AG09309 (cell line): ENCODE measurements at regions not wholly inside any gene's neighbourhood (a gene's known extent, or its start where the extent isn't known, plus 50 kb on each side); places are given as distances from the start of the nearest gene placed in this dataset.

ENCODE experiments used
- DNase-seq: peaks from one replicate; pipeline ENCODE4 v3.0.0-alpha.2; 2010; ENCODE audit warnings: low read depth
- H3K4me3 ChIP-seq: 2 replicates; pipeline ENCODE4 v1.5.1; 2011; ENCODE audit warnings: mild to moderate bottlenecking, low read depth, low read length, moderate library complexity; ENCODE audit not compliant: control insufficient read depth
- CTCF ChIP-seq: IDR thresholded peaks from 2 replicates; pipeline ENCODE4 v1.5.1; 2011; ENCODE audit warnings: mild to moderate bottlenecking, low read depth, low read length, inconsistent platforms; ENCODE audit not compliant: insufficient read depth, control insufficient read depth; ENCODE audit errors: missing control alignments

DNA sequence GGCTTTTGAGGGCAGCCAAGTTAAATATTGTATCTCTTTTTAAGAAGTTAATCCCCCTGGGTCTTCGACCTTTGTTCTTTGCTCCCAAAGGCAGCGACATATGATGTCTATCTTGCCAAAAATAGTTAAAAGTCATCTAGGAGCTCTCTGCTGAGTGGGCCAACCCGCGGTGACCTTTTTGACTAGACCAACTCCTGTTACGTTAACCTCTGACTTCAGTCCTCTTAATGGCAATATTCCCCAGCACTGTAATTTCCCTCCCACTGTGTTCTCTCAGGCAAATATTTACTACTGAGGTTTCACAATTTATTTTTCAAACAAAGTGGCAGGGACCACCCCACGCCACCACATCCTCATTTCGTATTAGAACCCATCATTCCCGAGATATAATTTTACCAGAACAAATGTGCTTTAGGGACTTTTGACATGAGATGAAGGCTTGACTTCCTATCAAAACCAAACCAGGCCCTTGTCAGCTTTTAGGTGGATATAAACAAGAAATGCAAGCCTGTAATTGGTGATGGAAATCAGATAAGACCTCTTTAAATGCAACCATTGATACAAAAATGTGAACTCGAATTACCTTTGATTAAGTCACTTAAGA, 764.7 kb downstream of the SATB2 start:
- H3K4me3 ChIP-seq = no peak overlapping the region
- no peak for TF ChIP-seq CTCF
- DNase-seq = no peak

- DNase-seq = no peak
- TF ChIP-seq CTCF = no peak
- no peak overlapping the region for H3K4me3 ChIP-seq
Measured at GRCh38 chr2:198691236-198691635, 766.5 kb downstream of the SATB2 start.

- H3K4me3 ChIP-seq = no peak overlapping the region
- no peak for TF ChIP-seq CTCF
Measured at GRCh38 chr2:198664321-198664720, 793.4 kb downstream of the SATB2 start.

GRCh38 chr2:198662905-198663304, 794.8 kb downstream of the SATB2 start:
- no peak overlapping the region for H3K4me3 ChIP-seq
- no peak for DNase-seq
- TF ChIP-seq CTCF = no peak

More at GRCh38 chr2:198664321-198664720, 793.4 kb downstream of the SATB2 start:
- DNase-seq = no peak

DNA sequence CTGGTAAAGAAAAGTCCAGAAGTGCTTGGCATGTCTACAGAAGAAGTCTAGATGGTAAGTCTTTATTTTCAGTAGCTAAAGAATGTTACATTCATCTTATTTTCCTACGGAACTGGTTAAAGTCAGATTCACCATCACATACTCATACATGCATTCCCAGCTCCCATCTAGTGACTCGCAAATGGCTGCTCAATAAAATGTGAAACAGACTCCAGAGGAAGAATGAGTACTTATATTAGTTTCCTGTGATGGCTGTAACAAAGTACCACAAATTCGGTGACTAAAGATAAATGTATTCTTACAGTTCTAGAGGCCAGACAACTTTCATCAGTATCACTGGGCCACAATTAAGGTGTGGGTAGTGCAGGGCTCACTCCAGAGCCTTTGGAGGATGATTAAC, 797.2 kb downstream of the SATB2 start:
- no peak overlapping the region for H3K4me3 ChIP-seq
- peak; percentile 7 for DNase-seq
- TF ChIP-seq CTCF = no peak

DNA sequence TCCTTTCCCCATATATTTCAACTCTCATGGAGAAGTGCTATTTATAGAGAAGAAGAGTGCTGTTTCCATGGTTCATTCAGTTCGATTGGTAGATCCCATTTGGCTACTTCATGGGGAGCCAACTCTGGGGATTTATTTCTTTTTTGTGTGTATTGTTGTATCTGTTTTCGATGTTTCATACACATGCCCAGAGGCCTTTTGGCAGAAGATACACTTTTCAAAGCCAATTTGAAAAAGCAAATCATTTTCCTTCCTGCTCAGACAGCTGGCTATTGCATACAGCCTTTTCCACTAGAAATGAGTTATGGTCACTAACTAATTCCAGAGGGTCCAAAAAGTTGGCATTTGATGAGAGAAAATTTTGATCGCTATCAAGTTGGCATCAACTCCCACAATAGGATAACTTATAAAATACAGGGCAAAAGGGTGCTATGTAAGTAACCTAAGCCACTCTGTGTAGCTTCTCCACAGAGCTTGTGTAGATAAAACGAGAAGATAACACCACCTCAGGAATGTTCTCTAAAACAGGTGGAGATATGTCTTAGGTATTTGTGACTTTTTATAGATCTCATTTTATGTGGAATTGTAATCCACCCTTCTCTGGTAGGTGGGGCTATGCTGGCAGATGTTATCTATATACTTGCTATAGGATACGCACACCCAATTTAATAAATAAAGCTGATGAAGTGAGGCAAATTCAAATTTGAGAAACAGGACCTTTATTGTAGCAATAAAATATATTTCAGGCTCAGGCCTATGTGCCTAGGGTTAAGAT, 798.5 kb downstream of the SATB2 start:
- no peak for TF ChIP-seq CTCF
- DNase-seq = no peak
- no peak overlapping the region for H3K4me3 ChIP-seq
